Endothelial cell of umbilical vein (primary cell): ENCODE measurements at regions not wholly inside any gene's neighbourhood (a gene's known extent, or its start where the extent isn't known, plus 50 kb on each side); places are given as distances from the start of the nearest gene placed in this dataset.

Source experiments
- EZH2 ChIP-seq: IDR thresholded peaks from 2 replicates; pipeline ENCODE4 v1.6.1; 2012; ENCODE audit warnings: borderline replicate concordance, low read depth, mild to moderate bottlenecking, moderate library complexity, low read length, inconsistent platforms; ENCODE audit not compliant: severe bottlenecking
- GATA2 ChIP-seq: IDR thresholded peaks from 2 replicates; pipeline ENCODE4 v1.7.0; 2011; ENCODE audit warnings: low read depth, mild to moderate bottlenecking, moderate library complexity, mixed read lengths, low read length; ENCODE audit not compliant: insufficient read length, insufficient read depth
- MYC ChIP-seq: IDR thresholded peaks from one replicate; pipeline ENCODE4 v1.6.1; 2011; ENCODE audit warnings: mild to moderate bottlenecking, low read depth, low read length
- POLR2A ChIP-seq: IDR thresholded peaks from 2 replicates; pipeline ENCODE4 v1.6.1; 2012; ENCODE audit warnings: low read depth, mild to moderate bottlenecking, control low read depth, low read length
- POLR2AphosphoS5 ChIP-seq: IDR thresholded peaks from 2 replicates; pipeline ENCODE4 v1.6.1; 2012; ENCODE audit warnings: low read depth, mild to moderate bottlenecking, control low read depth, low read length, moderate library complexity; ENCODE audit not compliant: insufficient read depth
- TF ChIP-seq, protein P1 (sequence below), 2 donors: IDR thresholded peaks; 1 replicate in 1 of 2; 2 replicates in 1 of 2; pipeline ENCODE4 v1.5.1; 2011; ENCODE audit warnings: low read length in 2 of 2, mild to moderate bottlenecking in 2 of 2, moderate library complexity in 2 of 2, control low read depth in 1 of 2, inconsistent platforms in 1 of 2, low read depth in 1 of 2; ENCODE audit not compliant: insufficient read depth in 1 of 2; ENCODE audit errors: extremely low read depth in 1 of 2

DNA sequence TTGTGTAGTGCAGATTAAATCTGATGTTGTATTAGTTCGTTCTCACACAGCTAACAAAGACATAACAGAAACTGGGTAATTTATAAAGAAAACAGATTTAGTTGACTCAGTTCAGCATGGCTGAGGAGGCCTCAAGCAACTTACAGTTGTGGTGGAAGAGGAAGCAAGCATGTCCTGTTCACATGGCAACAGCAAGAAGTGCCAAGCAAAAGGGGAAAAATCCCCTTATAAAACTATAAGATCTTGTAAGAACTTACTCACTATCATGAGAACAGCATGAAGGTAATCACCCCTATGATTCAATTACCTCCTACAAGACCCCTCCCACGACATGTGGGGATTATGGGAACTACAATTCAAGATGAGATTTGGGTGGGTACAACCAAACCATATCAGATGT, 238.6 kb upstream of the PRR16 start:
- TF ChIP-seq, protein P1, sequence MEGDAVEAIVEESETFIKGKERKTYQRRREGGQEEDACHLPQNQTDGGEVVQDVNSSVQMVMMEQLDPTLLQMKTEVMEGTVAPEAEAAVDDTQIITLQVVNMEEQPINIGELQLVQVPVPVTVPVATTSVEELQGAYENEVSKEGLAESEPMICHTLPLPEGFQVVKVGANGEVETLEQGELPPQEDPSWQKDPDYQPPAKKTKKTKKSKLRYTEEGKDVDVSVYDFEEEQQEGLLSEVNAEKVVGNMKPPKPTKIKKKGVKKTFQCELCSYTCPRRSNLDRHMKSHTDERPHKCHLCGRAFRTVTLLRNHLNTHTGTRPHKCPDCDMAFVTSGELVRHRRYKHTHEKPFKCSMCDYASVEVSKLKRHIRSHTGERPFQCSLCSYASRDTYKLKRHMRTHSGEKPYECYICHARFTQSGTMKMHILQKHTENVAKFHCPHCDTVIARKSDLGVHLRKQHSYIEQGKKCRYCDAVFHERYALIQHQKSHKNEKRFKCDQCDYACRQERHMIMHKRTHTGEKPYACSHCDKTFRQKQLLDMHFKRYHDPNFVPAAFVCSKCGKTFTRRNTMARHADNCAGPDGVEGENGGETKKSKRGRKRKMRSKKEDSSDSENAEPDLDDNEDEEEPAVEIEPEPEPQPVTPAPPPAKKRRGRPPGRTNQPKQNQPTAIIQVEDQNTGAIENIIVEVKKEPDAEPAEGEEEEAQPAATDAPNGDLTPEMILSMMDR (IDR thresholded peaks at IDR 0.05; ENCODE audit: extremely low read depth in 1 of 2, insufficient read depth in 1 of 2, low read depth in 1 of 2, low read length in 2 of 2), result no peak
- TF ChIP-seq EZH2 (no peak), POLR2A (no peak), MYC (no peak), GATA2 (no peak), POLR2AphosphoS5 (no peak)
